Loucy (cell line): ENCODE measurements at regions not wholly inside any gene's neighbourhood (a gene's known extent, or its start where the extent isn't known, plus 50 kb on each side); places are given as distances from the start of the nearest gene placed in this dataset.

Source experiments
- EZH2phosphoT487 ChIP-seq: fragments of 200-600 bp; IDR thresholded peaks from 2 replicates; pipeline ENCODE4 v1.6.1; 2018; ENCODE audit warnings: antibody characterized with exemption, mild to moderate bottlenecking, moderate library complexity, borderline replicate concordance
- TF ChIP-seq, protein P1 (sequence below): fragments of 200-600 bp; sonication (generic); conservative IDR thresholded peaks from 2 replicates; pipeline ENCODE4 v1.5.1; 2014; ENCODE audit warnings: mild to moderate bottlenecking, antibody characterized with exemption, low read length

DNA sequence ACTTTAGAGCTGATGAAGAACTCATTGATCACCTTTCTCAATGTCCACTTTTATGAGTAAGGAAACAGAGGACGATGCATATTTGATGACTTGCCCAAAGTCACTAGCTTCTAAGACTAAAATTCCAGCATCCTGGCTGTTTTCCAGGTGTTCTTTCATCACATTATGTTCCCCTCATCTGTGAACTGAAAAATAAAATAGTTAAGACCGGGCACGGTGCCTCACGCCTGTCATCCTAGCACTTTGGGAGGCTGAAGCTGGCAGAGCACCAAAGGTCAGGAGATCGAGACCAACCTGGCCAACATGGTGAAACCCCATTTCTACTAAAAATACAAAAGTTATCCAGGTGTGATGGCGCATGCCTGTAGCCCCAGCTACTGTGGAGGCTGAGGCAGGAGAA lies 297.5 kb downstream of the DUSP10 start:
- TF ChIP-seq, protein P1, sequence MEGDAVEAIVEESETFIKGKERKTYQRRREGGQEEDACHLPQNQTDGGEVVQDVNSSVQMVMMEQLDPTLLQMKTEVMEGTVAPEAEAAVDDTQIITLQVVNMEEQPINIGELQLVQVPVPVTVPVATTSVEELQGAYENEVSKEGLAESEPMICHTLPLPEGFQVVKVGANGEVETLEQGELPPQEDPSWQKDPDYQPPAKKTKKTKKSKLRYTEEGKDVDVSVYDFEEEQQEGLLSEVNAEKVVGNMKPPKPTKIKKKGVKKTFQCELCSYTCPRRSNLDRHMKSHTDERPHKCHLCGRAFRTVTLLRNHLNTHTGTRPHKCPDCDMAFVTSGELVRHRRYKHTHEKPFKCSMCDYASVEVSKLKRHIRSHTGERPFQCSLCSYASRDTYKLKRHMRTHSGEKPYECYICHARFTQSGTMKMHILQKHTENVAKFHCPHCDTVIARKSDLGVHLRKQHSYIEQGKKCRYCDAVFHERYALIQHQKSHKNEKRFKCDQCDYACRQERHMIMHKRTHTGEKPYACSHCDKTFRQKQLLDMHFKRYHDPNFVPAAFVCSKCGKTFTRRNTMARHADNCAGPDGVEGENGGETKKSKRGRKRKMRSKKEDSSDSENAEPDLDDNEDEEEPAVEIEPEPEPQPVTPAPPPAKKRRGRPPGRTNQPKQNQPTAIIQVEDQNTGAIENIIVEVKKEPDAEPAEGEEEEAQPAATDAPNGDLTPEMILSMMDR, result no peak
- no peak for TF ChIP-seq EZH2phosphoT487
